Upper lobe of right lung (tissue), 1 donor: ENCODE measurements at regions not wholly inside any gene's neighbourhood (a gene's known extent, or its start where the extent isn't known, plus 50 kb on each side); places are given as distances from the start of the nearest gene placed in this dataset.

Source experiments
- ATAC-seq: fragments of 200-7000 bp; cut with Tn5 transposase; one replicate; pipeline ENCODE4 v1.9.1; 2020; ENCODE audit warnings: mild to moderate bottlenecking, moderate library complexity
- DNase-seq: peaks from one replicate; pipeline ENCODE4 v3.0.0-alpha.2; 2020
- H3K27ac ChIP-seq: fragments of 200-600 bp; one replicate; pipeline ENCODE4 v1.8.0; 2022
- H3K27me3 ChIP-seq: fragments of 200-600 bp; one replicate; pipeline ENCODE4 v1.8.0; 2022; ENCODE audit warnings: mild to moderate bottlenecking
- H3K36me3 ChIP-seq: fragments of 200-600 bp; one replicate; pipeline ENCODE4 v1.8.0; 2022
- H3K4me1 ChIP-seq: fragments of 200-600 bp; one replicate; pipeline ENCODE4 v1.8.0; 2022
- H3K4me3 ChIP-seq: fragments of 200-600 bp; one replicate; pipeline ENCODE4 v1.8.0; 2022; ENCODE audit warnings: mild to moderate bottlenecking
- H3K9me3 ChIP-seq: fragments of 200-600 bp; one replicate; pipeline ENCODE4 v1.8.0; 2022
- intact Hi-C: fragments of 100-400 bp; cut with DNase I; formaldehyde crosslinking; loops from one replicate; pipeline ENCODE4 v1.11.0; 2022
- TF ChIP-seq, protein P1 (sequence below): fragments of 200-600 bp; IDR thresholded peaks from one replicate; pipeline ENCODE4 v1.8.0; 2022; ENCODE audit warnings: antibody characterized with exemption
- donor health status: DM: no; HTN: yes; CAD: no; lungs with severe emphysema.

DNA sequence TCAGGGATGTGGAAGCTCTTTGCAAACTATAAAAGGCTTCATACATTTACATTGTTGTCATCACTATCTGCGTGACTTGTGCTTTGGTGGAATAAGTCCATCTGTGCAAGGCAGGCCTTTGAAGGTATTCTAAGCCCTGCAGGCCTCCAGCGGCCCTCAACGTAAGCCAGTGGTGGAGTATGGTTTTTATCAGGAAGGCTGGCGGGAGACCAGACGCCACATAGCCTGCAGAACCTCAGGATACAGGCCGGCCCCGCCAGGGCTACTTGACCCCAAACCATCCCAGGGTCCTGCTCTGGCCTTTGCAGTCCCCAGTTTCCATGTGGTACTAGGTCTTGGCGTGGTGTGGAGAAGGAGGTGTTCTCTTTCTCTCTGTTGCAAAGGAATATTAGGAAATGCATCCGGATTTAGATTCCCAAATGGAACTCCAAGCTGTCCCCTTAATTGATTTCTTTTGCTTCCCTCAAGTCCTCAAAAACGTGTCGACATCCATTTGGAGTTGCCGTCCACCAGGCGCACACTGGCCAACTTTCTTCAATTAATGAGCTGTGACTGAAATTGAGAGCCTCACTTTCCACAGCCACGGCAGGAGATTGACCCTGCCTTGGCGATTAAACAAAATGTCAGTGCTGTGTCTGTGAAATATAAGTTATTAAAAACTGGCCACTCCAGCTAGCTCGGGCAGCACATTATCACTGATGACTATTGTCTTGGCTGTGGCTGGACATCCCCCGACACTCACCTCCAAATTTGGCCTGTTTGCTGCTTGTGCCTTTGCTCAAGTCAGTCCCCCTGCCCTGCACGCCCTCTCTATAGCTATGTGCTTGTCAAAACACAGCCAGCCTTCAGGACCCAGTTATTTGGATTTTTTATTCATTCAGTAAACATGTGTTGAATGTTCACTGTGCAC is 239.8 kb upstream of the TLE3 start:
- DNase-seq (peak; percentile 52), ATAC-seq (peak; percentile 31)
- Histone ChIP-seq H3K27ac (no peak overlapping the region), H3K4me1 (peaks cover 14% of the 10 kb centered on the region), H3K27me3 (no peaks in the 10 kb centered on the region), H3K9me3 (peaks cover 3% of the 10 kb centered on the region), H3K36me3 (no peaks in the 10 kb centered on the region), H3K4me3 (no peak overlapping the region)
- intact Hi-C loops: no loop called here
- TF ChIP-seq, protein P1, sequence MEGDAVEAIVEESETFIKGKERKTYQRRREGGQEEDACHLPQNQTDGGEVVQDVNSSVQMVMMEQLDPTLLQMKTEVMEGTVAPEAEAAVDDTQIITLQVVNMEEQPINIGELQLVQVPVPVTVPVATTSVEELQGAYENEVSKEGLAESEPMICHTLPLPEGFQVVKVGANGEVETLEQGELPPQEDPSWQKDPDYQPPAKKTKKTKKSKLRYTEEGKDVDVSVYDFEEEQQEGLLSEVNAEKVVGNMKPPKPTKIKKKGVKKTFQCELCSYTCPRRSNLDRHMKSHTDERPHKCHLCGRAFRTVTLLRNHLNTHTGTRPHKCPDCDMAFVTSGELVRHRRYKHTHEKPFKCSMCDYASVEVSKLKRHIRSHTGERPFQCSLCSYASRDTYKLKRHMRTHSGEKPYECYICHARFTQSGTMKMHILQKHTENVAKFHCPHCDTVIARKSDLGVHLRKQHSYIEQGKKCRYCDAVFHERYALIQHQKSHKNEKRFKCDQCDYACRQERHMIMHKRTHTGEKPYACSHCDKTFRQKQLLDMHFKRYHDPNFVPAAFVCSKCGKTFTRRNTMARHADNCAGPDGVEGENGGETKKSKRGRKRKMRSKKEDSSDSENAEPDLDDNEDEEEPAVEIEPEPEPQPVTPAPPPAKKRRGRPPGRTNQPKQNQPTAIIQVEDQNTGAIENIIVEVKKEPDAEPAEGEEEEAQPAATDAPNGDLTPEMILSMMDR: no peak

DNA sequence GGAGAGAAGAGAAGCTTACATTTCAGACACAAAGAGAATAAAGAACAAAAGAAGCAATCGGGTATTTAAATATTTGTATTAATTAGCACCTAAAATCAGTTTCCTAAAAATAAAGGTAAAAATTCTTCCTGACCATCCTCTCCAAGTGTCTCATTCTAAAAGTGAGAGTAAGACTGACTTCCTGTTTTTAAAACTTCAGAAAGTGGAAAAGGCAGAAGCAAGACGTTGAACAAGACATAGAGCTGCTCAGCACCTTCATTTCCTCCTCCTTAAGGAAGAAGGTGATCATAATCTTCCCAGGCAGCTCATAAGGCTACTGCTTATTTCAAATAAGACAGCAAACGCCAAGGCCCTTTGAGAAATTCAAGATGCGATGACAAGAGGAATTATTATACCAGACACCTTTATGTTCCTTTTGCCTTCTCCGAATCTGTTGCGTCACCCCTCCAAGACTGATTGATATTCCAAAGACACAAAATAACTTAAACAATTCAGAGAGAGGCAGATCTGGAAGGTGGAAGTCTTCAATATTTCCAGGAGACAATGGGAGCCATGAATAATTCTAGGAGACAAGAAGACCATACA is 238.8 kb upstream of the TLE3 start:
- Histone ChIP-seq H3K4me3 (no peak overlapping the region), H3K4me1 (peaks cover 14% of the 10 kb centered on the region), H3K27ac (no peak overlapping the region), H3K27me3 (no peaks in the 10 kb centered on the region), H3K36me3 (no peaks in the 10 kb centered on the region), H3K9me3 (peaks cover 3% of the 10 kb centered on the region)
- no peak for ATAC-seq
- no peak for DNase-seq
- TF ChIP-seq, protein P1: no peak
- intact Hi-C loops: no loop called here

DNA sequence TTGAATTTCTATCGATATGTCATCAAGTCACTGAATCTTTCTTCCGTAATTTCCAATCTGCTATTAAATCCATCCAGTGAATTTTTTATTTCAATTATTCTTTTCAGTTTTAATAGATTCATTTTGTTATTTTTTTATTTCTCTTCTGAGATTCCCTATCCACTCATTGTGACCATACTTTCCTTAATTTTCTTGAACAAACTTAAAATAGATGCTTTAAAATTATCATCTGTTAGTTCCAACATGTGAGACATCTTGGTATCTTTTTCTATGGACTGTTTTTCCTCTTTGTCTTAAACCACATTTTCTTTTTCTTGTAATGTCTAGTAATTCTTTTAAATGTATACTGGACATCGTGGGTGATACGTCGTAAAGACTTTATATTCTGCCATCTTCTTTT is 236.6 kb upstream of the TLE3 start:
- H3K27me3 ChIP-seq: no peaks in the 10 kb centered on the region
- no peaks in the 10 kb centered on the region for H3K36me3 ChIP-seq
- H3K27ac ChIP-seq: no peak overlapping the region
- H3K9me3 ChIP-seq: peaks cover 3% of the 10 kb centered on the region
- DNase-seq: no peak
- intact Hi-C loops: no loop called here
- TF ChIP-seq, protein P1: no peak
- no peak overlapping the region for H3K4me3 ChIP-seq
- no peaks in the 10 kb centered on the region for H3K4me1 ChIP-seq
- ATAC-seq: no peak

DNA sequence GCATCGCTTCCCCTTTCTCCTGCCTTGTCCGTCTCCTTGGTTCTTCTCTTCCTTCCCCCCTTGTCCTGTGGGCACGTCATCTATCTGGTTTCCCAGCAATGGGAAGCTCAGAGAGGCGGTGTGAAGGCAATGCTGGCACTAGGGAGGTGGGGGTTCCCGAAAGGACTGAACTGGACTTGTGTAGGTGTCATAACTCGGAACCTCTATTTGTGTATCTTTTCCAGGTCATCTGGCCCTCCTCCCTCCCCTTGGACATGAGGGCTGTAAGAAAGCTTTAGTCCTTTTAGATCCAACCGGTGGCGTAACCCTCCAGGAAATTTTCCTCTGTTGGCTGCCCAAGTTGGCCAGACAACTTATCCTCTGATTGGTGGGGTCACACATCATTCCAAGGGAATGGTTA is 231.5 kb upstream of the TLE3 start:
- ATAC-seq: peak; percentile 16

DNA sequence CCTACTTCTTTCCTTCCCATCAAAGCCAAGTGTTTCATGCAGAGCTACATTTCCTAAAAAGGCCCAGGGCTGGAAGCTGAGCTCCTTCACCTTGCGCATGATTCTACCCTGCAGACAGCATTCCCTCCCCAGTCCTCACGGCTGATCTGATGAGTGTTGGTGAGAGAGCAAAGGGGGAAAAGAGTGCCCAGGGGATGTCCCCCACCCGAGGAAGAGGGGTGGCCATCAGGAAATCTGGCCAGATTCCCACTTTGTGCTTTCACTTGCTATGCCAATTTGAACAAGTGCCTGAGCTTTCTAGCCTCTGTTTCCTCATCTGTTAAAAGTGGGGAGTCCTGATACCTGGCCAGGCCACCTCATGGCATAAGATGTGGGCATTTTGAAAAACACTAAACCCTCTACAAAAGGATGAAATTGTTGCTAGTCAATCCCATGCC is 231.0 kb upstream of the TLE3 start:
- ATAC-seq (no peak), DNase-seq (no peak)
- no peak overlapping the region for H3K27ac ChIP-seq
- no peaks in the 10 kb centered on the region for H3K27me3 ChIP-seq
- intact Hi-C loops: no loop called here
- peaks cover 9% of the 10 kb centered on the region for H3K4me1 ChIP-seq
- H3K4me3 ChIP-seq: no peak overlapping the region
- TF ChIP-seq, protein P1: no peak
- H3K9me3 ChIP-seq: no peaks in the 10 kb centered on the region
- no peaks in the 10 kb centered on the region for H3K36me3 ChIP-seq

More for the DNA sequence above, 231.5 kb upstream of the TLE3 start:
- no peaks in the 10 kb centered on the region for H3K36me3 ChIP-seq
- DNase-seq: no peak
- no peaks in the 10 kb centered on the region for H3K27me3 ChIP-seq
- H3K4me3 ChIP-seq: no peak overlapping the region
- no peaks in the 10 kb centered on the region for H3K9me3 ChIP-seq
- TF ChIP-seq, protein P1: no peak
- intact Hi-C loops: no loop called here
- no peak overlapping the region for H3K27ac ChIP-seq
- H3K4me1 ChIP-seq: peaks cover 5% of the 10 kb centered on the region
